Stimulated activated CD4-positive, alpha-beta T cell treated with anti-CD3 and anti-CD28 coated beads, Interleukin-1b, Interleukin-23, amount 100 ng/mL, for 4 hours (primary cell): ENCODE measurements at regions not wholly inside any gene's neighbourhood (a gene's known extent, or its start where the extent isn't known, plus 50 kb on each side); places are given as distances from the start of the nearest gene placed in this dataset.

Experiments used
- DNase-seq, 2 donors: peaks; one replicate each; pipeline ENCODE4 v3.0.0-alpha.2; 2020; ENCODE audit warnings: low read depth in 2 of 2

GRCh38 chr18:54532222-54532621 lies 58.8 kb upstream of the DYNAP start:
- no peak for DNase-seq

- DNase-seq = no peak
These were observed 58.1 kb upstream of the DYNAP start for GRCh38 chr18:54532962-54533361.
